ENCODE measurements at regions not wholly inside any gene's neighbourhood (a gene's known extent, or its start where the extent isn't known, plus 50 kb on each side); places are given as distances from the start of the nearest gene placed in this dataset.

GRCh38 chr15:97129674-97130073 lies 799.2 kb downstream of the NR2F2 start:
- no peak for DNase-seq

- DNase-seq, result no peak
Observed at GRCh38 chr15:97140216-97140615, 809.7 kb downstream of the NR2F2 start.

GRCh38 chr15:97141360-97141759 lies 810.9 kb downstream of the NR2F2 start:
- DNase-seq, result no peak

DNA sequence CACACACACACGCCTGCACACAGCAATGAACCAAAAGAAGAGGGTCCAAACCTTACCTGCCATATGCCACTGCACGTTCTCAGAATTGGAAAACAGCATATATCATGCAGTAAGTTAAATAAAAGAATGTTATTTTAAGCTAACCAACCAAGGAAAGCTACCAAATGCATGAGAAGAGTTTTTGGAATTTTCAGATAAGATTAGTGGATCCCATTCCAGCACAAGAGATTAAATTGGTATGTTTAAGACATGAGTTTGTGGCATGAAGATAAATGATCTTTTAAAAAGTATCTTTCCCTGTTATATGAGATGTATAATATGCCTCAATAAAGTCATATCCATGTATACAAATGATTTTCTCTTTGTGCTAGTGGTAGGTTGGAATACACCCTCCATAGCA lies 811.4 kb downstream of the NR2F2 start:
- DNase-seq, result no peak

DNA sequence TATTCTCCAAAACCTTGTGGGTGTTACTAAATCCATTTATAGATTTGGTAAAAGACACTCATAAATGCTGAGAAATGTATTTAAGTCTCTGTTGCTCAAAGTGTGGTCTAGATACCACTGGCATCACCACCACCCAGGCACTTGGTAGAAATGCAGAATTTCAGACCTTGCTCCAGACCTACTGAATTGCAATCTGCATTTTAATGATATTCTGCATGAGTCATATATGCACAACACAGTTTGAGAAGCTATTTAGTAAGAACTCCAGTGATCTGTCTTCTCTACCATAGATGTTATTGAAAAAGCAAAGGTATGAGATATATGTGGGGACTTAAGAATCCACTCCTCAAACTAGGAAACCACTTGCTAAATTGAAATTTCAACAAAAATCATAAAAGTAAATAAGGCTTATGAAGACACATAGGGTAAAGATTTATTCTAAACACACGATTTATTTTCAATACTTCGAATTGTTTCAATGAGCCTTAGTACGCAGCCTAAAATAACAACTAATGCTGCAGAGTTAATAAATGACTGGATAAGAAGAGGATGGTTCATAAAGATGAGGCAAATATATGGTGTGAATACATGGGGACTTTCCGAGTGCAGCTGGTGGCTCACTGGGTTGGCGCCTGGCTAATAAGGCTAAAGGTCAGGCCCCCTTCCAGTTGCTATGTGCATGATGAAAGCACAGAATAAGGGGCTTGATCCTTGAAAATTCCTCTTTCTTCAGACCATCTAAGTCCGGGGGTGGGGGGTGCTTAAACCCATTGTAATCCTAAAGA lies 813.3 kb downstream of the NR2F2 start:
- no peak for DNase-seq

- no peak for DNase-seq
Observed at GRCh38 chr15:97144377-97144711, 813.8 kb downstream of the NR2F2 start.

DNA sequence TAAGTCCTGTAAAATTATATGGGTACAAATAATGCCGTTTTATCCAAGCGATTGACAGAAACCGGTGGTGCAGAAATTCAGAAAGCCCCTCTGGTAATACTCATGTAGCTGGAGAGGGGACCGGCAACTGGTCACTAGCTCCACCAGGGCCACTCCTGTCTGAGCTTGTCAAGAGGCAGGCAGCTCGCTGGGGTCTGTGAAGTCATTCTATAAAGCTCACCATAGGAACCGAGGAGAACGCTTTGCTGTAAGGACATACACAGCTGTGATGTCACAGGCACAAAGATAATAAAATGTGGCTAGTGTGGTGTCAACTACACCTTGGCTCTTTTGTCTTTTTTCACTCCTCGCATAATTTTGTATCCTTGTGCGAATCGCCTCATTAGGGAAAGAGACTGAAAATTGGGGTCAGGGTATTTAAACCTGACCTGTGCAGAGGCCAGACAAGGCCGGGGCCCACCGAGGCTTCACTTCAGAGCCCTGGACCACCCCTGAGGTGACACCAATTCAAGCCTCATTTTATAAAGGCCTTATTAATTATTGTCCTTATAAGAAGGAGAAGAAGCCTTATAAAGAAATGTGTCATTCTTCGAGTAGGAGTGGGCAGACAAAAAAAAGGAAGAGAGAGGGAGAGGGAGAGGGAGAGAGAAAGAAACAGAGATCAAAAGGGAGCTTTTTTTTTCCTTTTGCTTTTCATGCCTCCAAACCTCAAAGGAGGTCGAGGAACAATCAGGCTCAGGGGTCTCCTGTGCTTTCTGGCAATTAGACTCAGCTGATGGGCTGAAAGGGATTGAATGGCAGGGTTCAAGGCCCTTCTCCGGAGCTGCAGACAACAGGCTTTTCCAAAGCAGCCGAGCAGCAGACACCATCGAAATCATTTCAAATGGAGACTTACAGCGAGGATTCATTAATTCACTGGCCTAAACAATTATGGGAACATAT lies 813.3 kb upstream of the ARRDC4 start:
- no peak for DNase-seq

- DNase-seq, result no peak
Observed at GRCh38 chr15:97153356-97153965, 807.0 kb upstream of the ARRDC4 start.

DNA sequence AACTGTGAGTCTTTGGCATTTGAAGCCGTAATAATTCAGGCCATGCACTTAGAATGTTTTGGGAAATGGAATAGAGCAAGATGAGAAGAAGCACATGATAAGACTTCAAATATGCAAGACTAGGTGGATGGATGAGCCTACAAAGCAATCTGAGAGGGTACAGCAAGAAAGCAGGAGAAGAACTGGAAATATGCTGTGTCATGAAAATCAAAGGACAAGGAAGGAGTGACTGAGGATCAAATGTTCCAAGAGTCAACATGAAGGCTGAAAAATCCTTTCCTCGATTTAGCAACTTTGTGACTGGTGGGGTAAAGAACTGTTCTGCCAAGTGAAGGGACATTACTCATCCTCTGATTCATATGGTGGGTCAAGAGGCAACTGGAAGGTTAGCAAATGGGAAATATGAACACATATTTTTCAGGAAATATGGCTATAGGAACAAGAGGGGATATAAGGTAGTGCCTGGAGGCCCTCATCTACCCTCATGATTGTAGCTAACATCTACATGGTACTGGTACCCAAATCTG lies 803.7 kb upstream of the ARRDC4 start:
- no peak for DNase-seq

DNA sequence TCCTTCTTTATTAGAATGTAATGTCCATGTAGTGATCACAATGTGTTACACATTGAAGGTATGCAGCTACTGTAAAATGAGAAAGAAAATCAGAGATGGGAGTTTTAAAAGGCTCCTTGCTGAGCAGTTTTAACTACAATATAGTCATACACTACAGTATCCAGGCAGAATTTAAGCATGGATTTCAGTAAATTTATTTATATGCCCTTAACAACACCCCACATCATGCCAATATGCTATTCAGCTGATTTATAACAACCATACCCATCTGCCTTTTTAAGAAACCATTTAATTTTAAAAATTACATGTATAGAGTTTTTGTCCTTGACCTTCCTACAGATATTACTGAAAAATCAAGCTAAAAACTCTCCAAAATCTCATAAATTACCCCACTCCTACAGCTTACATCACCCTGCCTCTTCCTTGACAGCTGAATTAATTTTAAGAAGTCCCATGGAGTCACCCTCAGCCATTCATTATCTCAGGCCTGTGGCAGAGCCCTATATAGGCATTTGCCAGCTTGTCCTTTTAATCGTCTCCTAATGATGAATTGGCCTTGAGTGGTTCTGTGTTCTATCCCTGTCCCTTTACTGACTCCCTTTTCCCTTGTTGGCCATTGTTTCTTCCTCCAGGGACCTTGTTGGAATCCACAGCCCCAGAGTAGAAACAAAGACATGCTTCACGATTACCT lies 797.6 kb upstream of the ARRDC4 start:
- DNase-seq, result no peak

DNA sequence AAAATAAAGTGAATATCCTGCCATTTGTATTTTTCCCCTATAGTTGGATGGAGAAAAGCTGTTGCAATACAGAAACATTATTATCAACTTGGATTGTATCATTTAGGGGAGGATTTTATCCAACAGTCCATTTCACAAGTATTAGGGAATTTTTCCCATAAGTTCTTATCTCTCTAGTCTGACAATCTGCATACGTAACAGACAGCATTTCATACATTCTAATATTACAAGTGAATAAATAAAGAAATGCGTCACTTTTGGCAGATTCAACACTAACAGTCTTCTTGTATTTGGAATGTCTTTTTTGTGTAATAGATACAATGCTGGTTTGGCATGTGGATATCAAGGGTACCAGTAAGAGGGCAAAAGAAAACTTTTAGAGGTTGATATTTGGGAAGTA lies 795.3 kb upstream of the ARRDC4 start:
- no peak for DNase-seq

DNA sequence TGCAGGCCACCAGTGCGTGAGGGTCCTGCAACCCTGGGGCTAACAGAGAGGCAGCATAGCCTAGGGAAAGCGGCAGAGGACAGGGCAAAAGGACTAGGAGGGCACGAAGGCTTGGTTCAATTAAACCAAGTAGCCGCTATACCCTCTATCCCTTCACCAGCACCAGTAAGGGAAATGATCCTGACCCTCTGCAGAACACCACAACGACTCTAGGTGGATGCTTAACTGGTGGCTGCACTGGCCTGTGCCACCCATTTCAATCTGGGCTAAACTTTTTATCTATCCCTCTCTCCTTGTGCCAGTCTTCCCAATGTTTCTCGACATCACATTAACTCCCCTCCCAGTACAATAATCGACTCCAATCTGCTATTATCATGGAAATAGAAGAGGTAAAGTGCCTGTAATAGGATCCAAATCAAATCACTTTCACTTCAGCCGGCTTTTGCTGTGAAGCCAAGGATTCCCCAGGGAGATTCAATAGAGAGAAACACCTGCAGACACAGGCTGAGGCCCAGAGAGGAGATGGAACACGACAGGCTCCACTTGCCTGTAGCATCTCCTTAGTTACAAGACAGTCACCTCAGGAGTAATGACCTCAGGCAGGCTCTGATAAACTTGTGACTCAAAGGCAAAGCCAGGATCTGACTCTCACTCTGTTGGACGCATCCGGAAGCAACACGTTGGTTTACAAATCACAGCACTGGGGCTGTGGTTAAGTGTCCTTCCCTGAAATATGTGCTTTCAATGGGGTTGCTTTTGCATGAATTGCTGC lies 791.6 kb upstream of the ARRDC4 start:
- DNase-seq, result no peak

DNA sequence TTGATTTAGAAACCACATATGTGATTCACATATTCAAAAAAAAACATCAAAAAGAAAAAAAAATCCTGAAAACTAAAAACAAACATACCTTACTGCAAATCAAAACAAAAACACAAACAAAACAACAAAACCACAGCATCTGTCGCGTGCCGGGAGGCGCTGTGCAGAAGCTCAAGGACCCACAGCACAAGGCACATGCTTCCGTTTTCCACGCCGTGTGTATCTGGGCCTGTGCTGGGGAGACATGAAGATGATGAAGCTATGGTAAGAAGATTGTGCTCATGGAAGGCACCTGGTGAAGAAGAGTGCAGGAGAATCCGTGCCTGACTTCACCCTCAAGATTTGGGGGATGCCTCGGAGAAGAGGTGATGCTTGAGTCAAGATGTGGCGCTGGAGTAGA lies 788.9 kb upstream of the ARRDC4 start:
- no peak for DNase-seq

- DNase-seq, result no peak
Observed at GRCh38 chr15:97174886-97175540, 785.5 kb upstream of the ARRDC4 start.

DNA sequence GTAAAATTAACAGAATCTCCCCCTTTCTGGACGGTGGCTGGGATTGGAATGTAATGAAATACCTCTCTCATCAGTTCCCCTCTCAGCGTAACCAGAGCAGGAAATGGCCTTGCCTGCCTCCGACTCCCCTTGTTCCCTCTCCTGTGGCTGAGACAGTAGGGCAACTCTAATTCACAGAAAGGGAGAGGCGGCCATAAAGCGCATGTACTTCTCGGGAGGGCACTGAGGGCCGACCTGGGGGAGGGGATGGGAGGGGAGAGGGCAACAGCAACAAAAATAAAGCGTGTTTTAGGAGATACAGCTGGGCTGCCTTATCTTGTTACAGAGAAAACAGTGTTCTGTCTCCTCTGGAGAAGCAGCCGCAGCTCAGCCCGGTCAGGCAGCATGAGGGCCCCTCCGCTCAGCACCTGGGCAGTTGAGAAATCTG lies 783.3 kb upstream of the ARRDC4 start:
- no peak for DNase-seq

- DNase-seq, result no peak
Observed at GRCh38 chr15:97182581-97182980, 777.9 kb upstream of the ARRDC4 start.

DNA sequence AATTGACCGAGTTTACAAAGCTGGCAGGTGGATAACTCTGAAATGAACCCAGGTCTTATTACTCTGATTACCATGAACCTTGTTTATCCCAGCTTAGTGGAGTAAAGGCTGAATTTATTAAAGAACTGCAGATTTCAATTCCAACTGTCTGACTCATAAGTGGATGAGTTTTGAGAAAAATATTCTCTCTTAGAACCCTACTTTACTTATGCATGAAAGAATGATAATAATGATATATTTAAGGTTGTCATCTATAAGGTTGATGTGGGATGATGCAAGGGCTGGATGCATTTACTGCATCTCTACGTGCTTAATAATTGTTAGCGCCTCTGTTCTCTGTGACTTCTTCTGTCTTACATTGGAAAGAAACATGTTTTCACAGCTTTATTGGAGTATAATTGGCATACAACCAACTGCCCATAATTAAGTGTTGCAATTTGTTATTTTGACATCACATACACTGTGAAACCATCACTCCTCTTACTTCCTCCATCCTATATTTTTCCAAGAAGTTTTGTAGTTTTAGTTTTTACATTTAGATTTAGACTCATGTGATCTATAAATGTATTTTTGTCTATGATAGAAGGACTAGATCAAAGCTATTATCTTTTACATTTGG lies 771.2 kb upstream of the ARRDC4 start:
- DNase-seq, result peak; percentile 1

GRCh38 chr15:97194750-97195149 lies 765.8 kb upstream of the ARRDC4 start:
- no peak for DNase-seq

DNA sequence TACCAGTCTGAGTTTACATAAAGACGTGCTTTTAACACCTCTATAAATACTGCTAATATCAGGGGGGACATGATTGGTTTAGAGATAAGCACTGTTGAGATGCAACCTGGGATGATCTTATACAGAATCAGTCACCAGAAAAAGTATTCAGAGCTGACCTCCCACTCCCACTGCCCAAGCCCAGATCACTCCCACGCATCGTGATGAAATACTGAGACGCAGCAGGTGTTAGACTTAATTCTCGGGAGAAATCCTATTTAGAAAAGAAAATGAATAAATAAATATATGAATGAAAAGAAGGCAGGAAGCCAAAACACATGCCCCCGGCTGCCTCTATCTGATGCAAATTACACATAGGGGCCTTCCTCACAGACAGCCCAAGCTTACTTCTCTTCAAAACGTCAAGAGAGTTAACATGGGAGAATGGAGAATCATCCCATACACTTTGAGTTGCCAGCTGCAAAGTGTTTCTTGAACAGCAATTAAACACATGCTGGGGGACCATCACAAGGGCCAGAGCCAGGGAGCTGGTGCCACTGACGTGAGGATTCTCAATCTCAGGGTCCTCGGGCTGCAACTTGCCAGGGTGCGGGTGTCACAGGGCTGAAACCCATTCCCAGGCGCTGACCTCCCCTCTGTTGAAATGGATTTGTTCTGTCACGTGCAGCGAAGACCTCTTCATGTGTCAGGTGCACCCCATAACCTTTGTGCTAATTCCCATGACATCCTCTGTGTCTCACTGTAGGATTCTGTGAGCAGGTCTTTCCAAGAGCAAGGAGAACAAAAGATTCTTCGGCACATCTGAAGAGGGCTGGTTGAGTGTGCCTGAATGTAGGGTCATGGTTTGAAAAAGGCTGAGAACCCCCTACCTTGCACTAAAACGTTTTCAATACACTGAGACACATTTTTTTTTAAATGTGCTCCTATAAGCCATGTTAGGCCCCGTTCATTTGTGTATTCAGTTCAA lies 764.2 kb upstream of the ARRDC4 start:
- DNase-seq, result no peak

Measured in fibroblast of skin of right biceps (primary cell).